GM21825 (cell line): ENCODE measurements at regions not wholly inside any gene's neighbourhood (a gene's known extent, or its start where the extent isn't known, plus 50 kb on each side); places are given as distances from the start of the nearest gene placed in this dataset.
"Not testable (repeated sequence)": the region's sequence is repeated elsewhere in the genome, so short reads cannot be mapped to it uniquely, and the experiment has no call there.

Source experiments
- ATAC-seq: cut with Tn5 transposase; IDR thresholded peaks from one replicate; pipeline ENCODE4 v1.9.1; 2021; ENCODE audit warnings: mild to moderate bottlenecking, moderate library complexity; ENCODE audit not compliant: unreplicated experiment

DNA sequence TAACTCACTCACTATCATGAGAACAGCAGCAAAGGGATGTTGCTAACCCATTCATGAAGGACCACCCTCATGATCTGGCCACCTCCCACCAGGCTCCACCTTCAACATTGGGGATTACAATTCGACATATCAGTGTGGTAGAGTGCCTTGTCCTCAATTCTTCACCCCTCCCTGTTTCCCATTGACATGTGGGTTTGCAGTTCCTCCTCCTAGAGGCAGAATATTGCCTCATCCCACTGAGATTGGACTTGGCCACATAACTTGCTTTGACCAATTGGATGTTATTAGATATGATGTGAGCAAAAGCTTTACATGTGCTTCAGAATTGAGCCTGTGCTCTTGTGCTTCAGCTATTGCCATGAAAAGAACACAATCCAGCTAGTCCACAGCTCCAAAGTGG is 217.0 kb upstream of the CXCR4 start:
- ATAC-seq, result no peak

DNA sequence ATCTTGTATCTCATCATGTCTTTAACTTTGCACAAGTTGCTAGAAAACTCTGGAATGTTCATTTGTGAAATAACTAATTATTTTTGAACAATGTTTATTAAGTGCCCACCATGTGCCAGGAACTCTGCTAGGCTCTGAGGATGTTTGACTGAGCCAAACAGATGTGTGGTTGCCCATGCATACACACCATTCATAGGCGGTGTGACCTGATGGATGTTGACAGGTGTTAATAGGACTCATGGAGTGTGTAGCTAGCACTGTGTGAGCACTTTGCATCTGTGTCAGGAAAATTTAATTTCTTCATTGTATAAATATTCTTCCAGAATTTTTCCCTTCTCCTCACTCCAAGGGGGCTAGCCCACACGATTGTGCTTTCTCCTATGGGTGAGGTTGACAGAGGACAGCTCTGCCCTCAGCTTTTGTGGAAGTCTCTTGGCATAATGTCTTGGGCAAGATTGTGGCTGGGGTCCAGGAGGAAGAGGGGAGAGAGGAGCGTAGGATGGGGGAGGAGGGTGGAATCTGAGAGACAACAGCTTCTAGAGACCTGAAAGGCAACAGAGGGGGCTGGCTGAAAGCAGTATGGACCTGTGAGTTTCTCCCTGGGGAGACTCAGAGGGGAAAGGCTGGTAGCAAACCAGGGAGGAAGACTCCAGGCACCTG is 214.6 kb upstream of the CXCR4 start:
- ATAC-seq, result no peak

DNA sequence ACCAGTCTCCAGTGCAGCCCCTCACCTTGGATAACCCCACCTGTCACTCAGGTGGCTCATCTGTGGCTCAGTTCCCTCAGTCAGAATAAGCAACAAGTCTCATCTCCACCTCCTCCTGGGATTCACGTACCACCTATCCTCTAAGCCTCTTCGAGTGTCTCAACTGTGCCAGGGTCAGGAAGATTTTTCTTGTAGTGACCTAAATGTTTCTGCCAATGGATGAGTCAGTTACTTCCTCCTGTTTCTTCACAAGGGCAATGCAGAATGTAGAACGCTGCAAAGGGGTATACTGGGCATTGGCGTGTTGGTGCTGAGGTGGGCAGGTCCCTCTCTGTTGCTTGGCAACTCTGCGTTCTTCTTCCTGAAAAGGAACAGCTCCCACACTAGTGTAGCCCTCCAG is 213.3 kb upstream of the CXCR4 start:
- no peak for ATAC-seq

DNA sequence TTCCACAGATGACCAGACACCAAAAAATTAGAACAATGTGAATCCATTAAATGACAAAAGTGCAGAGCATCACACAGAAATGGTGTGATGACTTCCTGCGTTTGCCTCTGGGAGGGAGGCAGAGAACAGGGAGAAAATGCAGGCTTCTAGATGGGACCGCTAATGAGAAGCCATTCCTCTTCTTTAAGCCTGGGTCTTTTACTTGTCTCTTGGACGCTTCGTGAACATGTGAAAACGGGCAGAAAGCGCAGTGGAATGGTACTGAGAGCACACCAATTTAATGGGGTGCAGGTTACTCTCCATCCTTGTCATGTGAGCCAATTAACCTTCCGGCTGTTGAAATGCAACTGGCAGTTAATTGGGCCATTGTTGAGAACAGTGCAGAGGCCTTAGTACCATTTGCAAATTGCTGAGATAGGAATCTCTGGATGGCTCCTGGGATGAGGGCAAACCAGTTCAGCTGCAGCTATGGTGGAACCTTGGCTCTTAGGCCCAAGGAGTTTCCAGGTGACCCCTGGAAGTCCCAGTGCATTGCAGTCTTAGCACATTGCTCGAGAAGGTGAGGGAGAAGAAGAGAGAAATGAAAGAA is 210.4 kb upstream of the CXCR4 start:
- ATAC-seq, result no peak

DNA sequence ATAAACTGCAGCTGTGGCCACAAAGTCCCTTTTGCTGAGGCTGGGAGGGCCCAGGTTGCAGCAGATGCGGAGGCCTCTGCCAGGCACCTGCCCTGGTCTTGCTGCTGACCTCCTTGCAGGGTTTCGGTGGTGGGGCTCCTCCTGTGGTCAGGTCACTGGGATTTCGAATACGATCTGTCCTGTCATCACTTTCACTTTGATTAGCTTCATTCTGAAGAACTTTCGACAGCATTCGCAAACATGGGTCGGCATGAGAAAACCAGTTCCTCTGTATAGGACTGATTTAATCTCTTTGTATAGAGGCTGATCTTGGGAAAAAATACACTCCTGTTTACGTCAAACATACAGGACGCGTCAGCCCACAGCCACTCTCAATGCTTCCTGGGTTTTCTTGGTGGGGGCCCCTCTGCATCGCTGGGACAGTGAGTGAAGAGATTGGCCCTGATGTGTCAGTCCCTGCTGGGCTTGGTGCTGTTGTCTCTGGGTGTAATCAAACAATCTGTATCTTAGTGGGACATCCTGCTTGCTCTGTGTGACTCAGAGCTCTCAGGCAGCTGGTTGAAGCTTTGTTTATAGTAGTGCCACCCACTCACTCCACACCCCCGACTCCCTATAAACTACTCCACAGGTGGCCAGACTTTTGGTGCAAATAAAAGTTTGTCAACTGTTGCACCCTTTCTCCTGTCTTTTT is 209.4 kb upstream of the CXCR4 start:
- ATAC-seq, result peak; percentile 90

DNA sequence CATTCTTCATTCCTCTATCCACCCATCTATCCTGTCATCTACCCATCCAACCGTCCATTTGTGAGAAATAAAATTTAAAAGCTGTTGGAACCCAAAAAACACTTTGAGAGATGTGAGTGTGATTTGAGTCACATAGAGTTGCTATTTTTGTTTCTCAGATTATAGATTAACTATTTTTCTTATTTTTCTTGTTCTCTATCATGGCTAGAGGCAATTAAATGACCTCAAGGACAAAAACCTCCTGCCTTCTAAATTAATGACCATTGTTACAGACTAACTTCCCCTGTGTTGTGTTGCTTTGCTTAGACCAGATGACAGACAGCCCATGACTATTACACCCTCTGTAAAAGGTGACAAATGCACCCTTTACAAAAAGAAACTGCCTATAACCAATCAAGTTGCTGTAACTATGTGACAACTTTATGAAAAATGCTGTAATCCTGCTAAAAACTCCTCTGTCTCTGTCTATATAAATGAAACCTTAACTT is 207.9 kb upstream of the CXCR4 start:
- no peak for ATAC-seq

DNA sequence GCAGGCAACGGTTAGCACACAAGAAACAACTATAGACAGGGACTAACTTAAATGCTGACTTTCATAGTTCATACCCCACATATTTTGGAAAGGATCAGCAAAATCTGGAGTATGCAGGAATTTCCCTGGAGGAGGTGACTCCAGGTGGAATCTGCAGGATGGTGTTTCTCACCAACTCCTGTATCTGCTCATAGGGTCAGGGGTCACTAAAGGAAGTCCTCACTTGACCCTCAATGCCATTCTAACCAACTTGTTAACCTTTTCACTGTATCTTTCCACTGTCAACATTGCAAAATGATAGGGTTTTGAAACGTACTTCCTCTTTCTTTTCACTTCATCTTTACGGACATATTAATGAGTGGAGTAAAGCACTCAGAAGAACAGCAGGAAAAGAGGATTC is 207.0 kb upstream of the CXCR4 start:
- ATAC-seq, result no peak

DNA sequence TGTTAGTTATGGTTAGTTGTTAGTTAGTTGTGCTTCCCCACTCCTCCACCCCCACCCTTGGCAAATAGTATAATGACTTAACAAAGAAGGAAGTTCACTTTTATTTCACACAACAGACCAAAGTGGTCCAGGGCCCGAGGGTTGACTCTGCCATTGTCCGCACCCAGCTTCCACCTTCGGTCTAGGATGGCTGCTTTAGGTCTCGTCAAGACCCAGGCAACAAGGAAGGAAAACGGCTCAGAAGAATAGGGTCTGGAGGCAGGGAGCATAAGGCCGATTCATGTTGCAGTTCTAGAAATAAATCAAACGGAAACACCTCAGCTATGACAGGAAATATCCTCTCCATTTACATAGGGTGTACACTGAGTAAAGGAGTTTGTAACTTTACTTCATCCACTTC is 206.0 kb upstream of the CXCR4 start:
- ATAC-seq, result no peak

DNA sequence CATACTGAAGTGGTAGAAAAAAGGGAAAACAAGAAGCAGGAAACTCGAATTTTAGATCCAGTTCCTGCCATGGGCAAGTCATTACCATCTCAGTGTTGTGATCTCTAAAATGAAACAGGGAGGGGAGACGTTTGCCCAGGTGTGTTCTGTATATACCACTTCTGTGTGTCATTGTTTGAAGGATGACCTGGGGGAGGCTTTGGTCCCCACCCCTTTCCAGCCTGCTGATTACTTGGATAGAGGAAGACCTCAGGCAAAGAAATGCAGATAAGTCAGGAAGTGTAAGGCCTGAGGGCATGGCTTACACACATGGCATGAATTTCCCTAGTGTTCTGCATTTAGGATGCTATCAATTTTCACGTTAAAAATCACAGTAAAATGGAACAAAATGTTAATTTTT is 205.2 kb upstream of the CXCR4 start:
- no peak for ATAC-seq

DNA sequence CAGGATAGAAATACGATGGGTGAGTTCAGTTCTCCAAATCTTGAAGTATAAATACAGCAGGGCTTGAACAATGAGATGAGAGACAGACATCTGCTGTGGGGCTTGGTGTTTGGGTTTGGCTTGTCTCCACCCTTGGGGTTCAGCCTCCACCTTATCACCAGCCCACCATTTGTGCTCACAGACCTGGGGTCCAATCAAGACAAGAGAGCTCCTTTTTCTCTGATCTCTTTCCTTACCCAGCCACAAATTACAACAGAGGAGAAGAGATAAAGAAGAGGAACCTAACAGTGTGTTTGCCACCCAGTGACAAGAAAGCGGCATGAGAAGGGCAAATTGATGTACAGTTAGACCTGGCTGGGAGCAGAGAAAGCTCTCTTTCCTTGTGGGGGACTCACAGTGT is 204.5 kb upstream of the CXCR4 start:
- no peak for ATAC-seq

DNA sequence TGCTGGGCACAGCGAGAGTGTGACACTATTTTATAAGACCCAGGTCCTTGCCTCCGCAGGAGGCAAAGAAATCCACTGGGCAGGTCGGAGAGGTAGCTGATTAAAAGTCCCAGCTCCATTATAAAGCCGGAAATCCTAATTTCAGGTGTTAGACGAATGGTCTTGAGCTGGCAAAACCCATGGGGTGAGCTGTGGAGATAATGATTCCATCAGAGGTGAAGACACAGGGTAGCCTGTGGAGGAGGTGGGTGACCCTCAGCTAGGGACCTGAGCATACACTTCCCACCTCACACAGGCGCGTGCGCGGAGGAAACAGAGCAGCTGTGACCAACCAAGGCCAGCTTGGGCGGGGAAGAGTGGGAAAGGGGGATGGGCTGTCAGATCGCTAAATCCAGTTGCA is 201.7 kb upstream of the CXCR4 start:
- ATAC-seq, result no peak

DNA sequence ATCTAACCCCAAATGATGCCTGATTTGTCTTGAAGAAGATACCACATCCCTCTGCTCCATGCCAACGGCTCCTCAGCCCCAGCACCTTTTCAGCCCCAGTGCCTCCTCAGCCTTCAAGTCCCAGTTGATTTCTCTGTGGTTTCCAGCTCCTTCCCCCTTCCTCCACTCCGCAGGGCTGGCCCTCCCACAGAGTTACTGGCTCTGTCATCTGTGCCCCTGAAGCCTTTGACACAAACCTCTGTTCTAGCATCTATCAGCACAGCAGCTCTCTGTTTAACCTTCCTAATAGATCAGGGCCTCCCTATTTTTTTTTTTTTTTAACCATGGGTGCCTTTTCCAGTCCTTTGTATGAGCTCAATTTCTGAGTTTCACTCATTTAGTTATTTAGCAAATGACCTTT is 201.3 kb upstream of the CXCR4 start:
- ATAC-seq, result no peak

DNA sequence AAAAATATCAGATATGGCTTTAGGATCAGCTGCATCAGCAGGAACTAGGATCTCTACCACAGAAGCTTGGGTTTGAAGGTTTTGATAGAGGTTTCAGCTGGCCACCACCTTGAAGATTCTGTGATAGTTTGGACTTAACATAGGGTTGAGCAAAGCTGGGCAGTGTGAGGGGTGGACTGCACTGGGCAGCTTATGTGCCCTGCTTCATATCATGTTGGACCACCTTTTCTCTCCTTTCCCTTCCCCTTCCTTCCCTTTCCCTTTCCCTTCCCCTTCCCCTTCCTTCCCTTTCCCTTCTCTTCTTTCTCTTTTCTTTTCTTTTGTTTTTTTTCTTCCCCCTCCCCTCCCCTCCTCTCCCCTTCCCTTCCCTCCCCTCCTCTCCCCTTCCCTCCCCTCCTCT is 196.3 kb upstream of the CXCR4 start:
- no peak for ATAC-seq

DNA sequence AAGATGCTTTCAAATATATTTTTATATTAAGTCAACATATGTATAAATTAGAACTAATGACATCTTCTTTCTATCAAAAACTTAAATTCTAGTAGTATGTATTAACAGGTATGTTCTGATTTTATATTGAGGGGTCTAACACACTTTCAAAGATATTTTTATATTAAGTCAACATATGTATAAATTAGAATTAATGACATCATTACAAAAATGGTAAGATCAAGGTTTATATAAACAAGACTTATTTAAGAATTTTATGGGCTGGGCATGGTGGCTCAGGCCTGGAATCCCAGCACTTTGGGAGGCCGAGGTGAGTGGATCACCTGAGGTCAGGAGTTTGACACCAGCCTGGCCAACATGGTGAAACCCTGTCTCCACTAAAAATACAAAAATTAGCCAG is 194.6 kb upstream of the CXCR4 start:
- ATAC-seq, result not testable (repeated sequence)

DNA sequence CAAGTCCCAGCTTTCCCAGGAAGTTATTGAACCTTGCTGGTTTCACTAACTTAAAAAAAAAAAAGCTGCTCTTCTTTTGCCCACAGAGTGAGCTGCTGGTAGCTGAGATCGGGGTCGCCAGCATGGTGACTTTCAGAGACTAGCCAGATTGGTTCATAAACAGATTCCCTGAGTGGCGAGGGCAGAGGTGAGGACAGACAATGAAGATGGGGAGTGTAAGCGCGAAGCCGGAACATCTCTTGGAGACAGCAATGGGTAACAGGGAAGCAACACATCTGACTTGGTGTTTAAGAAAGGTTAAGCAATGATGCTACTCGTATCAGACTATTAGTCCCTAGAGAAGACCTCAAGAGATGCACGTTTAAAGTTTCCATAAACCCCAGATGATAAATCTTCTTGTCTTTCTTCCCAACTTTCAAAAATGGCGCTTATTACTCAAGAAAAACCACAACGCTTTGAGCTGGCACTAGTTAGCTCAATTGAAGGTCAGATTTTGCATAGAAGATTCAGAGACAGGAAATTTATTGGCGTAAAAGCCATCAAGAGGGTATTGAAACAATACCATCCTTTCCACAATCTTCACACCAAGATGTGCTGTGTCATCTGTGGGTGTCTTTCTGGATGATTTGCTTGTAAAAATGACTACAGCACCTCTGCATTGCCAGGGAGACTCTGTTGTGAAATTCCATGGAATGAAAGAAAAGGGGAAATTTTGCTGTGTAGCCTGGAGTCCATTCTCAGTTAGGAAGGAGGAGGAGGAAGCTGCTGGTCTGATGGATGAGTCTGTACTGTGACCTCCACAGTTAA is 193.1 kb upstream of the CXCR4 start:
- ATAC-seq, result no peak

DNA sequence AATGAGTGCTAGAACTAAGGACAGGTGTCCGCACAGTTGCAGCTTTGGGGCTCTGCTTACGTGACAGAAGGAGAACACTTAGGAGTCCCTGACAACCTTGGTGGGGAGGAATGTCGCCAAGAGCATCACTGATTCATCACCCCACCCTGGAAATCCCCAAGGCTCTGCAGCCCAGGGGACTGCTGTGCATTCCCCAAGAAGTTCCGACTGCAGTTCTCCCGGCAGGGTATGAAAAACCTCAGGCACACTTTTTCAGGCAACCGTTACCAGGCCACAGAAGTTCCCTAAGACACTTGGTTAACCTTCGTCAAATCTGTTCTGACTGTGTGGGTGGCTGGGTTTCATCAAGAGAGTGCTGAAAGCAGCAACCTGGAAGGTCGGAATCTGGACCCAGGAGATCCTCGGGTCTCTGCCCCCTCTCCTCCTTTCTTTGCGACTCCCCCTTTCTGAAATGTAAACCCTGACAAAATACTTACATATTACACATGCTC is 192.1 kb upstream of the CXCR4 start:
- no peak for ATAC-seq

DNA sequence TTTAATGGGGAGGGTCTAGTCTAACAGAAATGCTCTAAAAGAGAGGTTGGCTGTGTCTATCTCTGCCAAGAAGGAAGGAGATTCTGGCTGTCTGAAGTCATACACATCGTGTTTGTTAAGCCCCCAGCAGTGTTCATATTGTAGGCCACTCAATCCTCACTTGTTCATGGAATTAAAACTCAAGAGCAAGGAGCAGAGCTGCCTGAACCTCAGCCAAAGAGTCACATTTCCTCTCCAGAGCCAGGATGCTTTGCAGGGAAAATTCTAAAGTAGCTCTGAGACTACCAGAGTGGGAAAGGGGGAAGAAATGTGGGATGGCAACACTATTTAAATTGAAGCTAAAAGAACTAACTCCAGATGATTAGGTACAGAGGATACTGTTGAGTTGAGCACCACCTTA is 190.7 kb upstream of the CXCR4 start:
- ATAC-seq, result no peak

DNA sequence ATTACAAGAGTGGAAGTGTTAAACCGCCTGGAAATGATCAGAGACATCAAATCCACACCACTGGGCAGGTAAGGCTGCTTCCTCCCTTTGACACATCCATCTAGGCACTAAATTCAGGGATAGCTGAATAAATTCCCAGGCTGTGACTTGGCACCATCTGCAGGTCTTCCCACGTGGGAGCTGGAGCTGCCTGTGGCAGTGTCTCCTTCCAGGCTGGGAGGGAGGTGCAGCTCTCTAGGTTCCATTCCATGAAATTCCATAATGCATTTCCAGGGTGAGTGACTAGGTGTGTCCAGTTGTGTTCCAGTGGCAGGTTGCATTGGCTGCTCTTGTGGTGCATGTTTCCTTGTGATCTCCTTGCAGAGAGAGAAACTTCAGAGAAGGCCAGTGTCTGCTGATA is 188.9 kb upstream of the CXCR4 start:
- ATAC-seq, result no peak

DNA sequence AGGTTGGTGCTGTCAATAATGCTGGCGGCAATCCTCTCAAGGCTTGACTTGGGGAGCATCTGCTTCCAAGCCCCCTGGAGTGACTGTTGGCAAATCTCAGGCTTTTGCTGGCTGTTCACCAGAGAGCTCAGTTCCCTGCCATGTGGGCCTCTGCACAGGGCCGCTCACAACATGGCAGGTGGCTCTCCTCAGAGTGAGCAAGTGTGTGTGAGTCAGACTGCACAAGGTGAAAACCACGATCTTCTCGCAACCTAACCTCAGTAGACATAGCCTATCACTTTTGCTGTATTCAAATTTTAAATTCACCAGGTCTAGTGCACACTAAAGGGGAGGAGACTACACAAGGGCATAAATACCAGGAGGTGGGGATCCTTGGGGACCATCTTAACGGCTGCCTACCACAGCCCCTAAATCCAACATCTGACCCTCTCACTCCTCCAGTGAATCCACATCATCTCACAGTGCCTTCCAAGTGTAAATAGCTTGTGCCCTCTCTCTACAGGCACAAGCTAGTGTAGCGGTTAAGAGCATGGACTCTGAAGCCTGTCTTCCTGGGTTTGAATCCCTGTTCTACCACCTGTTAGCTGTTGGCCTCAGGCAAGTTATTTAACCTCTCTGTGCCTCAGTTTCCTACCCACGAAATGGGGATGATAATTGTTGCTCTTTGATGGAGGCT is 187.7 kb upstream of the CXCR4 start:
- peak; percentile 76 for ATAC-seq

DNA sequence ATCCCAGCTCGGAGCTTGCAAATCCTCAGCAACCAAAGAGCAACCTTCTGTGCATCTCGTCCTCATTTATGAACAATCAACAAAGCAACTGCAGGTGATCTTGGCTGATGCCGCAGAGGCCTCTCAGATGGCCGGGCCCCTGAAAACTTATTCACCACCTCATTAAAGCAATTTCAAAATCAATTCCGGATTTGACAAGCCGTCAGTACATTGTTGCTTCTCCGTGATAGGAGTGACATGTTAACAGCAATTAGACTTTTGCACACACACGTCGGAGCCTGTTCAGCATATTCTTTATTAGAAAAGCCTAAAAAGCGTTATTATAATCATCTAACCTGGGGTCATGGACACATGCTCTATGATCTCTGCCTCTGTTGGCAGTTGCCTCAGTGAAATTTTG is 183.1 kb upstream of the CXCR4 start:
- no peak for ATAC-seq

DNA sequence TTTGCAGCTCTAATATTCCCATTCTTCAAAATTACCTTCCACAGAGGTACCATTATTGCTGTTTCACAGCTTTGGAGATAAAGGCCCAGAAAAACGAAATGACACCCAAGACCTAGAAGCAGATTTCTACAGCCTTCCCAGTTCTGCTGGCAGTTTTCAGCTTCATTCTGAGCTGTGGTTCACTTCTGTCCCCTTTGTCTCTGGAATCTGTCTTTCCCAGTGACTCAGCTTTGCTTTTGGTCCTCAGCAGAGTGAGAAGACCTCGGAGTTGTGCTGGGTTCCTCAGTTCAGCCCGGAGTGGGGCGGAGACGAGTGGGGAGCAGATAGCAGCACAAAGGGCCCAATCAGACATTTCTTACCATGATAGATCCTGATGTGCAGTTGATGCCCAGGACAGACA is 180.7 kb upstream of the CXCR4 start:
- ATAC-seq, result no peak
